Renal pelvis (tissue), 1 donor: ENCODE measurements at regions not wholly inside any gene's neighbourhood (a gene's known extent, or its start where the extent isn't known, plus 50 kb on each side); places are given as distances from the start of the nearest gene placed in this dataset.
"Not testable (repeated sequence)": the region's sequence is repeated elsewhere in the genome, so short reads cannot be mapped to it uniquely, and the experiment has no call there.

ENCODE experiments used
- DNase-seq: peaks from one replicate; pipeline ENCODE4 v3.0.0-alpha.2; 2013

GRCh38 chr22:46026899-46027210 lies 49.9 kb upstream of the WNT7B start:
- no peak for DNase-seq

- no peak for DNase-seq
Measured at GRCh38 chr22:46027211-46028105, 50.5 kb upstream of the WNT7B start.

- DNase-seq, result no peak
Measured at GRCh38 chr22:46028106-46028991, 51.4 kb upstream of the WNT7B start.

- DNase-seq, result no peak
Measured at GRCh38 chr22:46029036-46029435, 52.1 kb upstream of the WNT7B start.

GRCh38 chr22:46029574-46030200 lies 52.7 kb upstream of the WNT7B start:
- DNase-seq, result no peak

GRCh38 chr22:46030231-46030880 lies 53.4 kb upstream of the WNT7B start:
- no peak for DNase-seq

- no peak for DNase-seq
Measured at GRCh38 chr22:46031066-46031465, 54.1 kb upstream of the WNT7B start.

- no peak for DNase-seq
Measured at GRCh38 chr22:46031557-46031956, 54.6 kb upstream of the WNT7B start.

- no peak for DNase-seq
Measured at GRCh38 chr22:46031965-46032851, 55.2 kb upstream of the WNT7B start.

- DNase-seq, result no peak
Measured at GRCh38 chr22:46033256-46034200, 56.6 kb upstream of the WNT7B start.

GRCh38 chr22:46034480-46034879 lies 57.5 kb upstream of the WNT7B start:
- DNase-seq, result not testable (repeated sequence)

GRCh38 chr22:46035380-46035741 lies 58.4 kb upstream of the WNT7B start:
- DNase-seq, result no peak

GRCh38 chr22:46035742-46036557 lies 59.0 kb upstream of the WNT7B start:
- DNase-seq, result peak; percentile 99

- DNase-seq, result no peak
Measured at GRCh38 chr22:46036558-46037408, 59.8 kb upstream of the WNT7B start.

- DNase-seq, result no peak
Measured at GRCh38 chr22:46038174-46038487, 61.2 kb upstream of the WNT7B start.

GRCh38 chr22:46038516-46039430 lies 61.8 kb upstream of the WNT7B start:
- DNase-seq, result no peak

- no peak for DNase-seq
Measured at GRCh38 chr22:46039535-46039934, 62.6 kb upstream of the WNT7B start.
